ENCODE measurements at regions not wholly inside any gene's neighbourhood (a gene's known extent, or its start where the extent isn't known, plus 50 kb on each side); places are given as distances from the start of the nearest gene placed in this dataset.

DNA sequence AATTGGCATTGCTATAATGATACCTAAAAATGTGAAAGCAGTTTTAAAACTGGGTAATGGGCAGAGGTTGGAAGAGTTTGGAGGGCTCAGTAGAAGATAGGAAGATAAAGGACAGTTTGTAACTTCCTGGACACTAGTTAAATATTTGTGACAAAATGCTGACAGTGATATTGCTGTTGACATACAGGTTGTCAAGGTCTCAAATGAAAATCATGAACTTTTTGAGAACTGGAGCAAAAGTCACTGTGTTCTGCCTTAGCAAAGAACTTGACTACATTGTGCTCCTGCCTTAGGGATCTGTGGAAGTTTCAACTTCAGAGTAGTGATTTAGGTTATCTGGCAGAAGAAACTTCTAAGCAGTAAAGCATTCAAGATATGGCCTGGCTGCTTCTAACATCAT lies 113.7 kb upstream of the CD96 start (continued):
- TF ChIP-seq POU6F1 (CRISPR knock-in tag; IDR thresholded peaks at IDR 0.05; ENCODE audit: borderline replicate concordance, low read depth) (no peak), CSRNP3 (CRISPR knock-in tag; IDR thresholded peaks at IDR 0.05) (no peak), ZC3H10 (CRISPR knock-in tag; IDR thresholded peaks at IDR 0.05) (no peak)

DNA sequence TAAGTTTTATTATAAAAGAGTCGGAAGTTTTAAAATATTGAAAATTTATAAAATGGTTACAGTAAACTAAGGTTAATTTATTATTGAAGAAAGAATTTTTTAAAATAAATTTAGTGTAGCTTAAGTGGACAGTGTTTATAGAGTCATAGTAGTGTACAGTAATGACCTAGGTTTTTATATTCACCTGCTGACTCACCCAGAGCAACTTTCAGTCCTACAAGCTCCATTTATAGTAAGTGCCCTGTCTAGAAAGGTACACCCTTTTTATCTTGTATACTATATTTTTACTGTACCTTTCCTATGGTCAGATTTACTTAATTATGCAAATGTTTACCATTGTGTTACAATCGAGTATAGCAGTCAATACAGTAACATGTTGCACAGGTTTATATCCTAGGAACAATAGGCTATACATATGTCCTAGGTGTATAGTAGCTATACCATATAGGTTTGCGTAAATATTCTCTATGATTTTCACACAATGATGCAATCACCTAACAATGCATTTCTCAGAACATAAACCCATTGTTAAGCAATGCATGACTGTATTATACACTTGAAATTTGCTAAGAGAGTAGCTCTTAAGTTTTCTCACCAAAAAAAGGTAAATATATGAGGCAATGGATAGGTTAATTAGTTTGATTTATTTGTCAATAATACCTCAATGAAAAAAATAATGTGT lies 106.9 kb upstream of the CD96 start:
- TF ChIP-seq ISL1 (CRISPR knock-in tag; IDR thresholded peaks at IDR 0.05) (no peak), RARB (CRISPR knock-in tag; IDR thresholded peaks at IDR 0.05) (no peak), BACH2 (CRISPR knock-in tag; IDR thresholded peaks at IDR 0.05; ENCODE audit: borderline replicate concordance) (no peak), PPARA (CRISPR knock-in tag; IDR thresholded peaks at IDR 0.05; ENCODE audit: borderline replicate concordance) (no peak), ZNF565 (CRISPR knock-in tag; conservative IDR thresholded peaks at IDR 0.05; ENCODE audit: low read depth) (no peak), ZNF8 (CRISPR knock-in tag; IDR thresholded peaks at IDR 0.05) (no peak), ZFP3 (CRISPR knock-in tag; IDR thresholded peaks at IDR 0.05) (no peak), CSDC2 (CRISPR knock-in tag; IDR thresholded peaks at IDR 0.05) (no peak), TOX (CRISPR knock-in tag; IDR thresholded peaks at IDR 0.05; ENCODE audit: borderline replicate concordance) (no peak), ESRRG (CRISPR knock-in tag; IDR thresholded peaks at IDR 0.05) (no peak), TSHZ2 (CRISPR knock-in tag; IDR thresholded peaks at IDR 0.05) (no peak)
- no peak for ATAC-seq

GRCh38 chr3:111438283-111438682 lies 103.7 kb upstream of the CD96 start:
- TF ChIP-seq SNAI2 (CRISPR knock-in tag; IDR thresholded peaks at IDR 0.05): no peak
- TF ChIP-seq ISL1 (CRISPR knock-in tag; IDR thresholded peaks at IDR 0.05): no peak
- TF ChIP-seq ZNF8 (CRISPR knock-in tag; IDR thresholded peaks at IDR 0.05): no peak
- TF ChIP-seq ARNTL (CRISPR knock-in tag; IDR thresholded peaks at IDR 0.05; ENCODE audit: borderline replicate concordance, low read depth): no peak
- no peak for TF ChIP-seq ESRRG (CRISPR knock-in tag; IDR thresholded peaks at IDR 0.05)
- TF ChIP-seq ZNF70 (CRISPR knock-in tag; IDR thresholded peaks at IDR 0.05): no peak
- no peak for TF ChIP-seq POU6F1 (CRISPR knock-in tag; IDR thresholded peaks at IDR 0.05; ENCODE audit: borderline replicate concordance, low read depth)
- no peak for TF ChIP-seq GLIS3 (CRISPR knock-in tag; IDR thresholded peaks at IDR 0.05)
- TF ChIP-seq ZC3H10 (CRISPR knock-in tag; IDR thresholded peaks at IDR 0.05): no peak
- no peak for TF ChIP-seq ZFP3 (CRISPR knock-in tag; IDR thresholded peaks at IDR 0.05)
- no peak for ATAC-seq

DNA sequence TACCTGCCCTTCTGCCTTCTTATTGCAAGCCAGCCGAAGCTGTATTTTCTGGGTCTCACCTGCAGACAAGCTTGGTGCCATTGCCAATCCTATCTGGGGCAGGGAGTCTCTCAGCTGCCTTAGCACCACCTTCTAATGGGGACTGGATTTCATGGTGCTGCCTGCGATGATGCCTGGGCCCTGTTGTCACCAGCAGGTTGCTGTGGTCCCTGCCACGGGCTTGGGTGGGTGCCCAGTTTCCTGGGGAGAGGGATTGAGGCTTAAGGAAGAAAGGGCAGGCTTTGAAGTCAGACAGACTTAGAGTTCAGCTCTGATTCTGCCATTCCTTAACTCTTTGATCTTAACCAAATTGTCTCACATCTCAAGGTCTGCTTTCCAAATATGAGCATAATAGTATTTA lies 87.4 kb upstream of the CD96 start:
- ATAC-seq: no peak
- TF ChIP-seq ZC3H10 (CRISPR knock-in tag; IDR thresholded peaks at IDR 0.05) (no peak), RARB (CRISPR knock-in tag; IDR thresholded peaks at IDR 0.05) (no peak), OSR1 (CRISPR knock-in tag; IDR thresholded peaks at IDR 0.05) (no peak), SNAI2 (CRISPR knock-in tag; IDR thresholded peaks at IDR 0.05) (no peak), ARNTL (CRISPR knock-in tag; IDR thresholded peaks at IDR 0.05; ENCODE audit: borderline replicate concordance, low read depth) (no peak), TOX (CRISPR knock-in tag; IDR thresholded peaks at IDR 0.05; ENCODE audit: borderline replicate concordance) (no peak), ISL1 (CRISPR knock-in tag; IDR thresholded peaks at IDR 0.05) (no peak), PPARA (CRISPR knock-in tag; IDR thresholded peaks at IDR 0.05; ENCODE audit: borderline replicate concordance) (no peak), BACH2 (CRISPR knock-in tag; IDR thresholded peaks at IDR 0.05; ENCODE audit: borderline replicate concordance) (no peak), CSDC2 (CRISPR knock-in tag; IDR thresholded peaks at IDR 0.05) (no peak), TSHZ2 (CRISPR knock-in tag; IDR thresholded peaks at IDR 0.05) (no peak), TCF4 (CRISPR knock-in tag; IDR thresholded peaks at IDR 0.05; ENCODE audit: borderline replicate concordance) (no peak), ZNF70 (CRISPR knock-in tag; IDR thresholded peaks at IDR 0.05) (no peak)
- TF ChIP-seq, protein P1, sequence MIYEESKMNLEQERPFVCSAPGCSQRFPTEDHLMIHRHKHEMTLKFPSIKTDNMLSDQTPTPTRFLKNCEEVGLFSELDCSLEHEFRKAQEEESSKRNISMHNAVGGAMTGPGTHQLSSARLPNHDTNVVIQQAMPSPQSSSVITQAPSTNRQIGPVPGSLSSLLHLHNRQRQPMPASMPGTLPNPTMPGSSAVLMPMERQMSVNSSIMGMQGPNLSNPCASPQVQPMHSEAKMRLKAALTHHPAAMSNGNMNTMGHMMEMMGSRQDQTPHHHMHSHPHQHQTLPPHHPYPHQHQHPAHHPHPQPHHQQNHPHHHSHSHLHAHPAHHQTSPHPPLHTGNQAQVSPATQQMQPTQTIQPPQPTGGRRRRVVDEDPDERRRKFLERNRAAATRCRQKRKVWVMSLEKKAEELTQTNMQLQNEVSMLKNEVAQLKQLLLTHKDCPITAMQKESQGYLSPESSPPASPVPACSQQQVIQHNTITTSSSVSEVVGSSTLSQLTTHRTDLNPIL (CRISPR knock-in tag; IDR thresholded peaks at IDR 0.05; ENCODE audit: low read depth): no peak
